ENCODE measurements at regions not wholly inside any gene's neighbourhood (a gene's known extent, or its start where the extent isn't known, plus 50 kb on each side); places are given as distances from the start of the nearest gene placed in this dataset.
"Not testable (repeated sequence)": the region's sequence is repeated elsewhere in the genome, so short reads cannot be mapped to it uniquely, and the experiment has no call there.

- peak; percentile 94 for FAIRE-seq
- not testable (repeated sequence) for DNase-seq (ENCODE audit: insufficient read length, low spot score)
Observed at GRCh38 chr15:30755036-30755687, 129.2 kb downstream of the ARHGAP11B start.

GRCh38 chr15:30760633-30761032 lies 134.7 kb downstream of the ARHGAP11B start:
- not testable (repeated sequence) for DNase-seq (ENCODE audit: insufficient read length, low spot score); FAIRE-seq

GRCh38 chr15:30761365-30761764 lies 135.4 kb downstream of the ARHGAP11B start:
- not testable (repeated sequence) for FAIRE-seq; DNase-seq (ENCODE audit: insufficient read length, low spot score)

- DNase-seq (ENCODE audit: insufficient read length, low spot score); FAIRE-seq: not testable (repeated sequence)
Observed at GRCh38 chr15:30769390-30770124, 134.2 kb upstream of the FAN1 start.

- TF ChIP-seq POLR2A (IDR thresholded peaks at IDR 0.05; ENCODE audit: low read depth, low read length) = no peak
- DNase-seq (ENCODE audit: insufficient read length, low spot score) = no peak
- FAIRE-seq = no peak
Observed at GRCh38 chr15:30770759-30771158, 133.0 kb upstream of the FAN1 start.

GRCh38 chr15:30783019-30783418 lies 120.7 kb upstream of the FAN1 start:
- no peak for DNase-seq (ENCODE audit: insufficient read length, low spot score)
- TF ChIP-seq POLR2A (IDR thresholded peaks at IDR 0.05; ENCODE audit: low read depth, low read length) = no peak
- FAIRE-seq = no peak

GRCh38 chr15:30788595-30788994 lies 115.1 kb upstream of the FAN1 start:
- FAIRE-seq = no peak

GRCh38 chr15:30791239-30792175 lies 112.2 kb upstream of the FAN1 start:
- TF ChIP-seq POLR2A (IDR thresholded peaks at IDR 0.05; ENCODE audit: low read depth, low read length) = no peak
- DNase-seq (ENCODE audit: insufficient read length, low spot score) (peak; percentile 12), FAIRE-seq (peak; percentile 11)

More at GRCh38 chr15:30788595-30788994, 115.1 kb upstream of the FAN1 start:
- TF ChIP-seq POLR2A (IDR thresholded peaks at IDR 0.05; ENCODE audit: low read depth, low read length) = no peak
- DNase-seq (ENCODE audit: insufficient read length, low spot score) = no peak

GRCh38 chr15:30792843-30793242 lies 110.9 kb upstream of the FAN1 start:
- not testable (repeated sequence) for FAIRE-seq; DNase-seq (ENCODE audit: insufficient read length, low spot score)

GRCh38 chr15:30794388-30794787 lies 109.3 kb upstream of the FAN1 start:
- FAIRE-seq = no peak
- no peak for TF ChIP-seq POLR2A (IDR thresholded peaks at IDR 0.05; ENCODE audit: low read depth, low read length)
- no peak for DNase-seq (ENCODE audit: insufficient read length, low spot score)

- DNase-seq (ENCODE audit: insufficient read length, low spot score) = not testable (repeated sequence)
Observed at GRCh38 chr15:30799565-30799964, 104.2 kb upstream of the FAN1 start.

GRCh38 chr15:30801140-30801895 lies 102.4 kb upstream of the FAN1 start:
- not testable (repeated sequence) for DNase-seq (ENCODE audit: insufficient read length, low spot score); FAIRE-seq

More at GRCh38 chr15:30799565-30799964, 104.2 kb upstream of the FAN1 start:
- FAIRE-seq = not testable (repeated sequence)

- not testable (repeated sequence) for DNase-seq (ENCODE audit: insufficient read length, low spot score); FAIRE-seq
Observed at GRCh38 chr15:30802001-30802400, 101.7 kb upstream of the FAN1 start.

GRCh38 chr15:30803703-30804102 lies 100.0 kb upstream of the FAN1 start:
- FAIRE-seq; DNase-seq (ENCODE audit: insufficient read length, low spot score): not testable (repeated sequence)

Data from H54 (cell line).